ENCODE measurements at regions not wholly inside any gene's neighbourhood (a gene's known extent, or its start where the extent isn't known, plus 50 kb on each side); places are given as distances from the start of the nearest gene placed in this dataset.
"Not testable (repeated sequence)": the region's sequence is repeated elsewhere in the genome, so short reads cannot be mapped to it uniquely, and the experiment has no call there.

- DNase-seq (ENCODE audit: low read depth in 2 of 2): not testable (repeated sequence)
Measured at GRCh38 chr1:273772-274171, 177.7 kb downstream of the OR4F29 start.

- peak; percentile 39 to 72 for DNase-seq (ENCODE audit: low read depth in 2 of 2)
Measured at GRCh38 chr1:267815-268214, 183.7 kb downstream of the OR4F29 start.

All from activated CD4-positive, alpha-beta T cell treated with anti-CD3 and anti-CD28 coated beads for 24 hours (primary cell).